ENCODE measurements at regions not wholly inside any gene's neighbourhood (a gene's known extent, or its start where the extent isn't known, plus 50 kb on each side); places are given as distances from the start of the nearest gene placed in this dataset.

- DNase-seq = no peak
- no peak for TF ChIP-seq POLR2A (IDR thresholded peaks at IDR 0.05)
- TF ChIP-seq CTCF (IDR thresholded peaks at IDR 0.05) = no peak
- no peaks in the 10 kb centered on the region for H3K4me1 ChIP-seq
- H3K9me3 ChIP-seq = no peaks in the 10 kb centered on the region
- H3K4me3 ChIP-seq = no peak overlapping the region
- no peaks in the 10 kb centered on the region for H3K27me3 ChIP-seq
- no peak overlapping the region for H3K27ac ChIP-seq
- H3K36me3 ChIP-seq = no peaks in the 10 kb centered on the region
These were observed 230.0 kb downstream of the HS3ST1 start for GRCh38 chr4:11198516-11199305.

GRCh38 chr4:11197631-11198341 is 230.9 kb downstream of the HS3ST1 start:
- H3K36me3 ChIP-seq = no peaks in the 10 kb centered on the region
- H3K27ac ChIP-seq = no peak overlapping the region
- no peak for TF ChIP-seq POLR2A (IDR thresholded peaks at IDR 0.05)
- no peaks in the 10 kb centered on the region for H3K27me3 ChIP-seq
- H3K4me1 ChIP-seq = no peaks in the 10 kb centered on the region
- no peaks in the 10 kb centered on the region for H3K9me3 ChIP-seq
- H3K4me3 ChIP-seq = no peak overlapping the region
- DNase-seq = no peak

DNA sequence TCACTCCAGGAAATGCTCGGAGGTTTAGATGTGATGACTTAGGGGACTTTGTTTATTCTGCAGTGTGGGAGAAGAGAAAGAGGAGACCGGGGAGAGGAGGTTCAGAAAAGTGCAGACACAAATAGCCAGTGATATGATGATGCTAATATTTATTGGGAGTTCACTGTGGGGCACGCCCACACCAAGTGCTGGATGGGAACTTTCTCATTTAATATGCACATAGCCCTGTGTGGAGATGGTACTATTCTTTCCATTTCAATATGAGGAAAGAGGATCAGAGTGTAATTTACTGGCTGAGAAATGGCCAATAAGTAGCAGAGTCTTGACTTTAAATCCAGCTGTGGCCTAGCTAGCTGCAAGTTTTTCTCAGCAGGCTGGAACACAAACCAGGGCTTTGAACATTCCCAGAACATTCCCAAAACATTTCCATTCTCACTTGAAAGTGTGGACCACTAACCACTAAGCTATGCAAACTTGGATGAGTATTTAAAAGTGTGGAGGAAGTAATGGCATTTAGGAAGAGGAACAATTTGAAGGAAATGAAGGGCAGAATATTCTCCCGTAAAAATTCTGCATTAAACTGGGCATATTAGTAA is 231.7 kb downstream of the HS3ST1 start:
- Histone ChIP-seq H3K4me3 (no peak overlapping the region), H3K27me3 (no peaks in the 10 kb centered on the region), H3K4me1 (no peaks in the 10 kb centered on the region), H3K36me3 (no peaks in the 10 kb centered on the region), H3K9me3 (no peaks in the 10 kb centered on the region), H3K27ac (no peak overlapping the region)
- no peak for DNase-seq
- no peak for TF ChIP-seq POLR2A (IDR thresholded peaks at IDR 0.05)
- TF ChIP-seq CTCF (IDR thresholded peaks at IDR 0.05) = no peak

DNA sequence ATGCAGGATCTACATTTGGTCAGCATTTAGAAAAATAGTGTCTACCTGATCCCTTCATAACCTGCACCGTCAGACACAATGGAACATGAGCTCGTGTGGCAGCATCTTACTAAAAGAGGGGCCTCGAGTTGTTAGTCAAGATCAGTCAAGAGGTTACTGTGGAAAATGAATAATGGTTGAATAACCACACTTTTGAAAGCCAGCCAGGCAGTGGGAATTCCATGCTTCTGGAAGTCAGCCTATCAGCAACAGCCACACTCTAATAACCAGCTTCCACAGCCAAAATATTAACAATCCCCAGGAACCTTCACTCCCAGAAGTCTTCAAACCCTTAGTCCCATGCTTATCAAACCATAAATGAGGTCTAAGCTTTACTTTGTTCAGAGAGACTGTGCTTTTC is 234.3 kb downstream of the HS3ST1 start:
- Histone ChIP-seq H3K9me3 (no peaks in the 10 kb centered on the region), H3K4me1 (no peaks in the 10 kb centered on the region), H3K4me3 (no peak overlapping the region), H3K27me3 (no peaks in the 10 kb centered on the region), H3K36me3 (no peaks in the 10 kb centered on the region), H3K27ac (no peak overlapping the region)
- TF ChIP-seq POLR2A (IDR thresholded peaks at IDR 0.05) (no peak), CTCF (IDR thresholded peaks at IDR 0.05) (no peak)
- no peak for DNase-seq

DNA sequence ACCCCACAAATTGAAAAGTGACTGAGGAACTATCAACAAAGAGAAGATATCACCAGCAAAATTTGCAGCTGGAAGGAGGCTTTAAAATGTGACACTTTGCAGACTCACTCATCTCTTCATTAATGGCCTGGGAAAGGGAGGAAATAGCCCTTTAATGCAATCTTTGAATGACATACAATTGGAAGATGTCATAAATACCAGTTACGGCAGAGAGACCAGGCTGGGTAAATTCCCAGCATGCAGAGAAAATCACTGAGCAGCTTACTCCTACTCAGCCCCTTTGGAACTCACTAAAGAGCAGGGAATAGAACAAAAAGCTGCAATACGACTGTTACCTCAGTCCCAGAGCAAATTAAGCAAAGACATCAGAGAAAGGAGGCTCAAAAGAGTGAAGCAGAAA is 238.9 kb downstream of the HS3ST1 start:
- Histone ChIP-seq H3K4me3 (no peak overlapping the region), H3K27ac (no peak overlapping the region), H3K36me3 (no peaks in the 10 kb centered on the region), H3K4me1 (no peaks in the 10 kb centered on the region), H3K9me3 (no peaks in the 10 kb centered on the region), H3K27me3 (no peaks in the 10 kb centered on the region)
- no peak for DNase-seq
- no peak for TF ChIP-seq POLR2A (IDR thresholded peaks at IDR 0.05)
- TF ChIP-seq CTCF (IDR thresholded peaks at IDR 0.05) = no peak

GRCh38 chr4:11183356-11183740 is 245.3 kb downstream of the HS3ST1 start:
- no peak overlapping the region for H3K4me3 ChIP-seq
- no peak for DNase-seq
- no peaks in the 10 kb centered on the region for H3K9me3 ChIP-seq
- no peaks in the 10 kb centered on the region for H3K36me3 ChIP-seq
- H3K27me3 ChIP-seq = no peaks in the 10 kb centered on the region
- no peak for TF ChIP-seq POLR2A (IDR thresholded peaks at IDR 0.05)
- TF ChIP-seq CTCF (IDR thresholded peaks at IDR 0.05) = no peak
- no peak overlapping the region for H3K27ac ChIP-seq
- H3K4me1 ChIP-seq = no peaks in the 10 kb centered on the region
